GM19238 (cell line): ENCODE measurements at regions not wholly inside any gene's neighbourhood (a gene's known extent, or its start where the extent isn't known, plus 50 kb on each side); places are given as distances from the start of the nearest gene placed in this dataset.
"Not testable (repeated sequence)": the region's sequence is repeated elsewhere in the genome, so short reads cannot be mapped to it uniquely, and the experiment has no call there.

ENCODE experiments used
- DNase-seq: peaks from one replicate; pipeline ENCODE4 v3.0.0; 2011; ENCODE audit warnings: low spot score; ENCODE audit not compliant: insufficient read length

DNA sequence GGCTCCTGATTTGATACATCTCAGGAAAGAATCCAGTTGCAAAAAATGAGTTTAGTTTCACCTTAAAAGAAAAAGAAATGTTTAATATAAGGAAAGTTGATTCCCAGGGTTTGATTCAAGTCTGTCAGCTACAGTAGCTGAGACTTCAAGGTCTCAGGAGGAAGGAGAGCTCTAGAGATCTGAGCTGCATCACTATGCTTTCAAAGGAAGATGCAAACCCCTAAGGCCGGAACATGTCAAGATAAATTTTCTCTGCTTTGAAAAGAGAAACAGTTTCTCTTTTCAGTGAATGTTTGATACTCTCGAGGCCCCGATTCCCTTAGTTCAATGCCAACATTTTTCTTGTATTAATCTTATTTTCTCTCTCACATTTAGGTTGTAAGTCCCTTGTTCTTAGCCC lies 128.6 kb downstream of the RGPD3 start:
- DNase-seq: no peak

DNA sequence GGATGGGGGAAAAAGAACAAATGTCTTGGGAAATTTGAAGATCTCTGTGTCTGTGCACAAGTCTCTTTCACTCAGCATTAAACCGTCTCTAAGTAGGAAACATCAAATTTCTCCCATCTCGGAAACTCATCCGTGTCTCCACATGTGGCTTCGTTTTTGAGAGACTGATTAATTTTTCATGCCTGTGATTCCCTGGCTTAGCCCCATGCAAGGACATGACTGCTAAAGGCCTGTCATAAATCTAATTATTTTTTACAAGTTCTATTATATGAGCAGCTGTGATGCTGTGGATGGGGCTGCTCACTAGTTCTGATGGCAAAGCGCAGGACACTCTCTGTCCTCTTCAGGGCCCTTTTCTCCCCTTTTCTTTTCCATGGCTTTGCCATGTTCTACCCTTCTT lies 129.1 kb downstream of the RGPD3 start:
- no peak for DNase-seq

DNA sequence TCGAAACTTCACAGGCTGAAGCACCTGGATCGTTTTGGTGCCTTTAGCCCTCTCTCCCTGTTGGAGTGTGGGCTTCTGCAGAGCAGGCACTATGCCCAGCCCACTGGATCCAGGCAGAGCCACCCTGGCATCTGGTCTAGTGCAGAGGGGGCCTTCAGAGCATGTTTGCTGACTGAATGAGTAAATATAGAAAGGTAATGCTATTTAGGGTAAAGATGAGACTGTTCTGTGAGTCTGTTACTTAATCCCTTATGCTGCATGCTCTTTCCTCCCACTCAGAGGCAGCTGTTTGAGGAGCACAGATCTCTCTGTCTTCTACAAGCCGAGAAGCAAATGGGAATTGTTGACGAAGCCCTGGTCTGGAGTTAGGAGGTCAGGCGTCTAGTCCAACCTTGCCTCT lies 130.2 kb downstream of the RGPD3 start:
- no peak for DNase-seq

DNA sequence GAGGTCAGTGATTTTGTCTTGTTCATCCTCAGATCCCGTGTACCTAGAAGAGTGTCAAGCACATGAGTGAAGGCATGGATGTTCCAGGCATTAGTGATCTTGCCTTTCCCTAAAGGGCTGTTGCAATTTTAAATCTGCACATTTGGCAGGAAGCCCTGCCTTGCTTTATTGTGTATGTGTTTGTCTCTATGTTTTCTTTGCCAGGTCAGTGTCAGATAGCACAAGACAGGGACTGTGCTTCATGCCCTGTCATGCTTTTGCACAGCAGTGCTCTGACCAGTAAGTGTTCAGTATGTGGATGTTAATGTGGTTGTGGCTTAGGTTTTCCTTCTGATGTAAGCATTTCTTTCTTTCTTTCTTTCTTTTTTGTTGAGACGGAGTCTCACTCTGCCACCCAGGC lies 131.5 kb downstream of the RGPD3 start:
- no peak for DNase-seq

DNA sequence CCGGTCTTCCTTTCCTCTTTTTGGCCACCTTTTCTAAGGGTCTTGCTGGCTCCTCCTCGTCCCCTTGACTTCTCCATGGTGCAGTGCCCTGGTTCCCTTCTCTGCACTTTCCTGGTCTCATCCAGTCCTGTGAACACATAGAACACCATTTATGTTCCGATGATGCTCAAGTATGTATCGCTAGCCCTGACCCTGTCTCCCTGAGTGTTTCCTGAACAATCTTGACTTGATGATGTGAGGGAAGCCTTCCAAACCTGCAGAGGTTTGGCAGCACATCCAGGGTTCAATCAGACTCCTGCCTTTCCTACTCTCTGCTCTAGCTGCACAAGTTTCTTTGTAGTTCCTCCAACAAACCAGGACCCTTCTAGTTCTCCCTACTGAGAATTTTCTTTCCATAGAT lies 132.1 kb downstream of the RGPD3 start:
- no peak for DNase-seq

DNA sequence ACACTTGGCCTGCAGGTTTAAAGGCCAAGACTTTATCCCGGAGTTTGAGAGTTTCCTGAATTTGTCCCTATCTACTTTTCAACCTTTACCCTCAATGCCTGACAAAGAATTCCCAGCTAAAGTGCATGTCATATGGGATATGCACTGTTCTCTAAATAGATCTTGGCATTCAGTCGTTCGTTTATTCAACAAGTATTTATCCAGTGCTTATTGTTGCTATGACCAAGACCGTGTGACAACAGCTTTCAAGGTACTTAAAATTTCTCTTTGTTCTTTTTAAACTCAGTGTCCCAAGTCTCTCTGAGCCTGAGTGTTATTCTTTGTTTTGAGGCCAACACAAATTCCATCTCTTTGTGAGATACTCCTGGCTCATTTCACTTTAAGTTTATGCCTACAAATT lies 133.4 kb downstream of the RGPD3 start:
- DNase-seq: no peak

DNA sequence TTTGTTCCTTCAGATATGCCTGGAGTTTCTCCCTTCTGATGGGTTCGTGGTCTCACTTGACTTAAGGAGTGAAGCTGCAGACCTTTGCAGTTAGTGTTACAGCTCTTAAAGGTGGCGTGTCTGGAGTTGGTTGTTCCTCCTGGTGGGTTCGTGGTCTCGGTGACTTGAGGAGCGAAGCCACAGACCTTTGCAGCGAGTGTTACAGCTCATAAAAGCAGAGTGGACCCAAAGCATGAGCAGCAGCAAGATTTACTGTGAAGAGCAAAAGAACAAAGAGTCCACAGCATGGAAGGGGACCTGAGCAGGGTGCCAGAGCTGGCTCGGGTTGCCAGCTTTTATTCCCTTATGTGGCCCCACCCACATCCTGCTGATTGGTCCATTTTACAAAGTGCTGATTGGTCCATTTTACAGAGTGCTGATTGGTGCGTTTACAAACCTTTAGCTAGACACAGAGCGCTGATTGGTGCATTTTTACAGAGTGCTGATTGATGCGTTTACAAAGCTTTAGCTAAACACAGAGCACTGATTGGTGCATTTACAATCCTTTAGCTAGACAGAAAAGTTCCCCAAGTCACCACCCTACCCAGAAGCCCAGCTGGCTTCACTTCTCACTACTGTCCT lies 134.8 kb downstream of the RGPD3 start:
- not testable (repeated sequence) for DNase-seq

DNA sequence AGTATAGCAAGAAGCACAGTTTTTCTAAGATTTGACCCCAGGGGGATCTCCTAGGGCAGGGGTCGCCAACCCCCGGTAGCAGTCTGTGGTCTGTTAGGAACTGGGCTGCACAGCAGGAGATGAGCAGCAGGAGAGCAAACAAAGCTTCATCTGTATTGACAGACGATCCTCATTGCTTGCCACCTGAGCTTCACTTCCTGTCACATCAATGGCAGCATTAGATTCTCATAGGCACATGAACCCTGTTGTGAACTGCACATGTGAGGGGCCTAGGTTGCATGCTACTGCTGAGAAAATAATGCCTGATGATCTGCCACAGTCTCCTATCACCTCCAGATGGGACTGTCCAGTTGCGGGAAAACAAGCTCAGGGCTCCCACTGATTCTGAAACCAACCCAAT lies 136.2 kb downstream of the RGPD3 start:
- DNase-seq: no peak

DNA sequence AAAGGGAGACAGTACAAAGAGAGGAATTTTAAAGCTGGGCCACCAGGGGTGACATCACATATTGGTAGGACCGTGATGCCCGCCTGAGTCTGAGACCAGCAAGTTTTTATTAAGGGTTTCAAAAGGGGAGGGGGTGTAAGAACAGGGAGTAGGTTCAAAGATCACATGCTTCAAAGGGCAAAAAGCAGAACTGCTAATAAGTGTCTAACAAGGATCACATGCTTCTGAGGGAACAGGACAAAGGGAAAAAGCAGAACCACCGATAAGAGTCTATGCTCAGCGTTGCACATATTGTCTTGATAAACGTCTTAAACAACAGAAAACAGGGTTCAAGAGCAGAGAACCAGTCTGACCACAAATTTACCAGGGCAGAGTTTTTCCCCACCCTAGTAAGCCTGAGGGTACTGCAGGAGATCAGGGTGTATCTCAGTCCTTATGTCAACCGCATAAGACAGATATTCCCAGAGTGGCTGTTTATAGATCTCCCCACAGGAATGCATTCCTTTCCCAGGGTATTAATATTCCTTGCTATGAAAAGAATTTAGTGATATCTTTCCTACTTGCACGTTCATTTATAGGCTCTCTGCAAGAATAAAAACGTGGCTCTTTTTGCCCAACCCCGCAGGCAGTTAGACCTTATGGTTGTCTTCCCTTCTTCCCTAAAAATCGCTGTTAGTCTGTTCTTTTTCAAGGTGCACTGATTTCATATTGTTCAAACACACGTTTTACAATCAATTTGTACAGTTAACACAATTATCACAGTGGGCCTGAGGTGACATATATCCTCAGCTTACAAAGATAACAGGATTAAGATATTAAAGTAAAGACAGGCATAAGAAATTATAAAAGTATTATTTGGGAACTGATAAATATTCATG lies 136.5 kb upstream of the UXS1 start:
- DNase-seq: not testable (repeated sequence)

DNA sequence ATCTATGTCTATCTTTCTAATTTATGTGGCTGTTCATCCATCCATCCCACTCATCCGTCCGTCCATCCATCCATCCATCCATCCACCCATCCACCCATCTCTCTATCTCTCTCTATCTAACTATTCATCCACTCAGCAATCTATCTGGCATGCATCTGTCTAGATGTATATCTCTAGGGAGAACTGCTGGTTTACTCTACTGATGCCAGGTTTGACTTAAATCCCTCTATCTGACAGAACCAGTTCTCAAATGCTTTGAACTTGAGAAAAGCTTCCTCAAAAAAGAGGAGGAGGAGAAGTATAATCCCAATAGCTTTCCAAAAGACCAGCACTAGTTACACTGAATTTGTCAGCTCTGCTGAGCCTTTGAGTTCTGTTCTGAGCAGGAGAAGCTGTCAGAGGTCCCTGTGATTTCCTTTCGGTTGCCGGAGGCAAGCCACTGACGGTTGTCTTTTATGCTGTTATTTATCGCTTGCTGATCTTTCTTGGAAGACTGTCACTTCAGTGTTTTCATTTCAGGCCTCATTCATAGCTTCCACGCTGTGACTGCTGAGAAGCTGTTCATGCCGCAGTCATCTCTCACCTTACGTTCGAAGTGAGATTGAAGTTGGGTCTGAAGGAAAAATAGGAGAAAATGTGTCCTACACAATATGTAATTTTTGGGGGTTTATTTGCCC lies 129.4 kb upstream of the UXS1 start:
- no peak for DNase-seq

DNA sequence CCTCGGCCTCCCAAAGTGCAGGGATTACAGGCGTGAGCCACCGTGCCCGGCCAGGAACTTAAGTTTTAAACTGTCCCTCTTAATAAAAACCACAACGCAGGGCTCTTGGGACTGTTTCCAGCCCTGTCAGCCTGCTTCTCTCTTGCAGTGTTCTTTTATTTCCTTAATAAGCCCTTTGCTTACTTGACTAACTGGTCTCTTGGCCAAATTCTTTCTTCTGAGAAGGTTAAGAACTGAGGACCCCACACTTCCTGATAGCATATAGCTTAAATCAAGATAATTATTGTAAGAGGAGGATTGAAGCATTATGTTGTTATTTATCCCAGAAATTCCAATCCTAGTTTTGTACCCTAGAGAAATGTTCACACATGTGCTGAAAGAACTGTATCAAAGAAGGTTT lies 128.2 kb upstream of the UXS1 start:
- DNase-seq: no peak

DNA sequence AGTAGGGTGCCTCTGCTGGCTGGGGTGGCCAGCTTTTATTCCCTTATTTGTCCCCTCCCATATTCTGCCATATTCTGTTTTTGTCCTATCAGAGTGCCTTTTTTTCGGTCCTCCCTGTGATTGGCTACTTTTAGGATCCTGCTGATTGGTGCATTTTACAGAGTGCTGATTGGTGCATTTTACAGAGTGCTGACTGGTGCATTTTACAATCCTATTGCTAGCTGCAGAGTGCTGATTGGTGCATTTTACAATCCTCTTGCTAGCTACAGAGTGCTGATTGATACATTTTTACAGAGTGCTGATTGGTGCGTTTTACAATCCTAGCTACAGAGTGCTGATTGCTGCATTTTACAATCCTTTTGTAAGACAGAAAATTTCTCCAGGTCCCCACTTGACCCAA lies 126.3 kb upstream of the UXS1 start:
- not testable (repeated sequence) for DNase-seq

DNA sequence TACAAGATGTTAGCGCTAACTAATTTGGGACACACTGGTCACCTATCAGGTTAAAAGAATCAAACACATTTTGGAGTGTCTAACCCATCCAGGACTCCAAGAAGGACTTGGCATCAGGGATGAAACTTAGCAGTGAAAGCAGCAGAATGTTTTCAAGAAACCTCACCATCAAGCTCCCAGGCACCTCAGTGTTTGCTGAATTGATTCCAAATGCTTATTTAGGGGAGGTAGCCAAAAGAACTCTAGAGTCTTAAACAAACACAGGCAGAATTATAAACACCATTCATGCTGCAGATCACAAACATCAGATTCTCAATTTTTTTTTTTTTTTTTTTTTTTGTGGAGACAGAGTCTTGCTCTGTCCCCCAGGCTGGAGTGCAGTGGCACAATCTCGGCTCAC lies 122.8 kb upstream of the UXS1 start:
- DNase-seq: no peak

DNA sequence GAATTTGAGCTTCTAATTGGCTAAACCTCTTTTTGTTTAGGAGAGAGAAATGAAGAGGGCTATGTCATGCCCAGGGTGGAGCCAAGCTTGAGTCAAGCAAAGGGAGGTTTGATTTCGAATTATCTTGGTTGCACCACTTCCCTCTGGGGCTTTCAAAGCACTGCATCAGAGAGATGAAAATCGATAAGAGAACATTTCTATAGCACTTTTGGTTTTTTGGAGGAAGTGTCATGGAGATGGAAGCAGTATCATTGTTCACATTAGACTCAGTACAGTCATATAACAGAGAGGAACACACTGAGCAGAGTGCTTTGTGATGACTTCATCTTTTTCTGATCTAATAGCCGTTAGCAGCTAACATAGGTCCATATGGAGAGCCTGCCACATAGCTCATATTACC lies 120.3 kb upstream of the UXS1 start:
- DNase-seq: no peak

DNA sequence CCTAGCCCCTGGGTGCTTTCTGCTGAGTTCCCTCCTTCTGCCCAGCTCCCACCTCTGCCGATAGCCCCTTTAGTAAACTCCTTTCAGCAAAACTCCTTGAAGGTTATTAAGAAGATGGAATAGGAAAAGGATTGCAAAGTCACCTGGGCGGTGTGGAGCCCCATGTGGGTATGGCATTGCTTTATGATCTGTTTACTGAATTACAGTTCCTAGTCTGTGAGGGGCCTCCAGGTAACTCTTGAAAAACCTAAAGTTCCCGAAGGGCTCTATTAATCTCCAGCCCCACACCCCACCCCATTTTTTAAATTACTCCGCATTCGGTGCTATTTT lies 116.9 kb upstream of the UXS1 start:
- DNase-seq: no peak

DNA sequence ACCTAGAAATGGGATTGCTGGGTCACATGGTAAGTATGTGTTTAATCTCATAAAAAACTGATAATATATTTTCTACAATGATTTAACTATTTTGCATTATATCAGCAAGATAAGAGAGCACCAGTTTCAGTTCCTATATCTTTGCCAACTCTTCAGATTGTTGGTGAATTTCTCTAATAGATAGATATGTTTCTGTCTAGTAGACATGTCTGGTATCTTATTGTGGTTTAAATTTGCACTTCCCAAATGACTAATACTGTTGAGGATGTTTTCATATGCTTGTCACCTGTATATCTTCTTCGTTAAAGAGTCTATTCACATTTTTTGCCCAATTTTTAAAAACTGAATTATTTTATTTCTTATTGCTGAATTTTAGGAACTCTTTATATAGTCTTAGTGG lies 113.8 kb upstream of the UXS1 start:
- no peak for DNase-seq

DNA sequence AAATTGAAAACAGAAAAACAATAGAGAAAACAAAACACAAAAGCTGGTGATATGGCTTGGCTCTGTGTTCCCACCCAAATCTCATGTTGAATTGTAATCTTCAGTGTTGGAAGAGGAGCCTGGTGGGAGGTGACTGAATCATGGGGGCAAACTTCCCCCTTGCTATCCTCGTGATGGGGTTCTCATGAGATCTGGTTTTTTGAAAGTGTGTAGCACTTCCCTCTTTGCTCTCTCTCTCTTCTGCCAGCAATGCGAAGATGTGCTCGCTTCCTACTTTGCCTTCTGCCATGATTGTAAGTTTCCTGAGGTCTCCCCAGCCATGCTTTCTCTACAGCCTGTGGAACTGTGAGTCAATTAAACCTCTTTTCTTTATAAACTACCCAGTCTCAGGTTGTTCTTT lies 112.3 kb upstream of the UXS1 start:
- DNase-seq: no peak

DNA sequence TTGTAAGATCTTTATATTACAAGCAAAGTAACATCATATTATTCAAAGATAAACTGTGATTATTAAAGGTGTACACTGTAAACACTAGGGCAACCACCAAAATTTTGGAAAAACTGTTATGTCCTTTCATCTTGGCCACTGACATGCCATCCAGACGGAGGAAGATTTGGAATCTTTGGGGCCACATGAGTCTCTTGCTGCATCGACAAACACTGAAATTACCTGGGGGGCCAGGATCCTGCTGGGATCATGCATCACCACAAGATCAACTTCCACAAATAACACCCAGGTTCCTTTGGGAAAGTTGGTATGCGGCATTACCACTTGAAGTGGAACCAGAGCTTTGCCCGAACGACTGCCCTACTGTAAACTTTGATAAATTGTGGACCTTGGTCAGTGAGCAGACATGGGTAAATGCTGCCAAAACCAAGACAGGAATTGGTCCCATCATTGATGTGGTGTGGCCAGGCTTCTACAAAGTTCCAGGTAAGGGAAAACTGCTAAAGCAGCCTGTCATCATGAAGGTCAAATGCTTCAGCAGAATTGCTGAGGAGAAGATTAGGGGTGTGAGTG lies 110.6 kb upstream of the UXS1 start:
- no peak for DNase-seq

DNA sequence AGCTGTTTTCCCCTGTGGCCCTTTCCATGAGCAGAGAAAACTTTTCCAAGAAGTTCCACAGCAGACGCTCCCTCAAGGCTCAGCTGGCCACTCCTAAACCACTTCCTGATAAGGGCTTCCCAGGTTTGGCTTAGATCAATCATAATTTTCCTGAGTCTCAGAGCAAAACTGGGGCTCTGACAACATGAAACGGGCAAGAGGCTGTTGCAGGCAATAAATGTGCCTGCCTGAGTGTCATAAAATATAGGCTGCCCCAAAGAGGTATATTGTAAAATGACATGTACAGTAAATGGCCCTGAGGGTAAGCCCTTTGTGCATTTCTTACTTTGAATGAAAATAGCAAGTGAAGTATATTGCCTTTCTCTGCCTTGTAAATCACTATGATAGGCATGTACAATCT lies 105.6 kb upstream of the UXS1 start:
- no peak for DNase-seq

DNA sequence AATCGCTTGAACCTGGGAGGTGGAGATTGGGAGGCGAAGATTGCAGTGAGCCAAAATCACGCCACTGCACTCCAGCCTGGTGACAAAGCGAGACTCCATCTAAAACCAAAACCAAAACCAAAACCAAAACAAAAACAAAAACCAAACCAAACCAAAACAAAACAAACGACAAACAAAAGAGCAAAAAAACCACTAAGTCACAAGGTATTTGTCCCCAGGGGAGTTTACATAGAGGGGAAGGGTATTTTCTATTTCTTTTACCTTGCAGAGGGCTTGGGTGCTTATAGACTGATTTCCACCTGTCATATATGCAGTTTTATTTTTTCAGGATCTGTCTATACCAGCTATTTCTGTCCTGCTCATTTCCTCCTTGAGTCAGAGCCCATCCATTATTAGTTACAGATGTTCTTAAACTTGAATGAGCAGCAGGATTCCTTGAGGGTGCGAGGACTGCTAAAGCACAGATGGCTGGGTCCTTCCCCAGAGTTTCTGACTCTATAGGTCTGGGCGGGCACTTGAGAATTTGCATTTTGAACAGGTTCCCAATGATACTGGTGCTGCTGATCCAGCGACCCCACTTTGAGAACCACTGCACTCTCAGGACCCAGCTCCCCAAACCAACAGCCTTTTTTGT lies 102.2 kb upstream of the UXS1 start:
- no peak for DNase-seq

DNA sequence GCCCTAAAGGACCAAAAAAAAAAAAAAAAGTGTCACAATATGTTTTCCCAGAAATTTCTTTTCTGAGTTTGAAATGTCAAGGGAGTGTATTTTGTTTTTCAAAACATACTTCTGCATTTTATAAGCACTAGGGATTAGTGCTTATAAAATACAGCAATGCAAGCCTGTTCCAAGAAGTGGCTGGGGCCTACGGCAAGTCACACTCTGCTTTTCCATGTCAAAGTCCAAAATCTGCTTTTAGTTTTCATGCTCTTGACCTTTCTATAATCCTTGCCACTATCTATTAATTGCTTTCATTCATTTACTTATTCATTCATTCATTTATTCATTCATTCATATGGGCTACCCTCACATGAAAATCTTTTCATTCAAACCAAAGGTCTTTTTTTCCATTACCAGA lies 100.1 kb upstream of the UXS1 start:
- DNase-seq: no peak

DNA sequence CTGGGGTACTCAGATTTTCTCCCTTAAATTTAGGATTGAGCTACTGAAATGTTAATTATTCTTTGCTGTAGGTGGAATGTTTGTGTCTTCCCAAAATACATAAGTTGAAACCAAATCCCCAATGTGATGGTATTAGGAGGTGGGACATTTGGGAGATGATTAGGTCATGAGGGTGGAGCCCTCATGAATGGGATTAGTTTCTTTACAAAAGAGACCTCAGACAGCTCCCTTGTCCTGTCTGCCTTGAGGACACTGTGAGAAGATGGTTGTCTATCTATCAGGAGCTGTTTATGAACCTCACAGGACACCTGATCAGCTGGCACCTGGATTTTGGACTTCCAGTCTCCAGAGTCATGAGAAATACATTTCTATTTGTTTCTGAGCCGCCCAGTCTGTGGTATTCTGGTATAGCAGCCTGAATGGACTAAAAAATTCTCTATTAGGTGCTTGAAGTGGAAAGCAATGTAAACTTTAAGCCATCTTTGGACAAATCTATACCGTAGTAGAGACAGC lies 99.2 kb upstream of the UXS1 start:
- DNase-seq: no peak
